MM.1S (cell line): ENCODE measurements at regions not wholly inside any gene's neighbourhood (a gene's known extent, or its start where the extent isn't known, plus 50 kb on each side); places are given as distances from the start of the nearest gene placed in this dataset.

Source experiments
- DNase-seq: peaks from one replicate; pipeline ENCODE4 v3.0.0-alpha.2; 2015
- H2AFZ ChIP-seq: fragments of 300-600 bp; sonication (generic); 2 replicates; pipeline ENCODE4 v1.6.0; 2016; ENCODE audit warnings: antibody characterized with exemption, low read length
- H3F3A ChIP-seq: fragments of 300-600 bp; sonication (generic); 2 replicates; pipeline ENCODE4 v1.6.1; 2016; ENCODE audit warnings: mild to moderate bottlenecking, antibody characterized with exemption, low read length, moderate library complexity, mixed read lengths; ENCODE audit not compliant: insufficient read depth
- H3K27ac ChIP-seq: fragments of 300-600 bp; sonication (generic); 2 replicates; pipeline ENCODE4 v1.5.1; 2016; ENCODE audit warnings: mild to moderate bottlenecking, low read length
- H3K27me3 ChIP-seq: fragments of 300-600 bp; sonication (generic); replicated peaks from 2 replicates; pipeline ENCODE4 v1.6.0; 2016; ENCODE audit warnings: low read length; ENCODE audit not compliant: insufficient read depth
- H3K36me3 ChIP-seq: fragments of 300-600 bp; sonication (generic); replicated peaks from 2 replicates; pipeline ENCODE4 v1.6.1; 2016; ENCODE audit warnings: mild to moderate bottlenecking, low read length, mixed read lengths; ENCODE audit not compliant: insufficient read depth
- H3K4me1 ChIP-seq: fragments of 300-600 bp; sonication (generic); 2 replicates; pipeline ENCODE4 v1.6.1; 2016; ENCODE audit warnings: low read length, mixed read lengths
- H3K4me2 ChIP-seq: fragments of 300-600 bp; sonication (generic); 2 replicates; pipeline ENCODE4 v1.6.0; 2016; ENCODE audit warnings: low read depth, low read length
- H3K4me3 ChIP-seq: fragments of 300-600 bp; sonication (generic); 2 replicates; pipeline ENCODE4 v1.5.1; 2016; ENCODE audit warnings: low read length, mixed read lengths
- H3K79me2 ChIP-seq: fragments of 300-600 bp; sonication (generic); 2 replicates; pipeline ENCODE4 v1.6.1; 2016; ENCODE audit warnings: mixed run types, low read length, mixed read lengths
- H3K9ac ChIP-seq: fragments of 300-600 bp; sonication (generic); 2 replicates; pipeline ENCODE4 v1.6.1; 2016; ENCODE audit warnings: low read length, mixed read lengths
- H3K9me2 ChIP-seq: fragments of 300-600 bp; sonication (generic); replicated peaks from 2 replicates; pipeline ENCODE4 v1.6.1; 2016; ENCODE audit warnings: mild to moderate bottlenecking, low read length, mixed read lengths; ENCODE audit not compliant: insufficient read depth
- H3K9me3 ChIP-seq: fragments of 300-600 bp; sonication (generic); replicated peaks from 2 replicates; pipeline ENCODE4 v1.6.1; 2016; ENCODE audit warnings: mild to moderate bottlenecking, low read length, mixed read lengths; ENCODE audit not compliant: insufficient read depth
- H4K20me1 ChIP-seq: fragments of 300-600 bp; sonication (generic); 2 replicates; pipeline ENCODE4 v1.6.1; 2016; ENCODE audit warnings: mild to moderate bottlenecking, low read length, moderate library complexity, mixed read lengths; ENCODE audit not compliant: insufficient read depth
- EZH2 ChIP-seq: fragments of 300-600 bp; sonication (generic); optimal IDR thresholded peaks from 2 replicates; pipeline ENCODE3; 2017; ENCODE audit warnings: low read depth, mild to moderate bottlenecking, antibody characterized with exemption, low read length, mixed read lengths
- EZH2phosphoT487 ChIP-seq: fragments of 300-600 bp; sonication (generic); IDR thresholded peaks from 2 replicates; pipeline ENCODE4 v1.6.1; 2018; ENCODE audit warnings: antibody characterized with exemption, low read length
- TF ChIP-seq, protein P1 (sequence below): fragments of 300-600 bp; sonication (generic); IDR thresholded peaks from 2 replicates; pipeline ENCODE4 v1.5.1; 2016; ENCODE audit warnings: antibody characterized with exemption, low read length, mixed read lengths

DNA sequence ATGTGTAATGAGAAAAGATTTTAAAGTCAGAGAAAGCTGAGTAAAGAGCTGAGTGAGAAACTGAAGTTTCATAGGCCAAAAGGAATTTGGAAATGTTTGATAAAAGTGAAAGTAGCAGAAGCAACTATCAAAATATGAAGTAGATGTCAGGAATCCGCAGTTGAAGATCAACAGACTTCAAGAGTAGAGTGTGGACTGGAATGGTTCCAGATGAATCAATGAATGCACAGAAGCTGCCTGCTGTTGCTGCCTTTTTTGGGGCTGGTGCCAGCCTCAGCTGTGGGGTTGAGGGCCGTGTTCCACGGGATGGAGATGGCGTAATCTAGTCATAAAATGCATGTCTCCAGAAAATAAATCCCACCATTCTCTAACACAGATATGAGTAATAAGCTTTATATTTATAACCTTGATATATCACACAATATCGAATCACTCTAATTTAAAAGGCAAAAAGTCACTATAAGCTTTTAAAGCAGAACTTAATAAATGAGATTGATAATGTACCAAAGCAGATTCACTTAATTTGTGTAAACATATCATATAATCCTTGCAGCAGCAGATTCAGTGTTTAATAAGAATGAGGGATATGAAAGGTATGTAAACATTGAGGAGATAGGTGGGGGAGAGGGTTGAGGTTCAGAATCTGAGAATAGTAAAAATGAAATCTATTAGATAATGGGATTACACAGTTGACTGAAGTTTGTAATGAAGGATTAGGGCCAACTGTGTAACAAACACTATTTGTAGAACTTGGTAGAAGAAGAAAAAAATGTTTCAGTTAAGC is 652.3 kb upstream of the FTMT start:
- no peaks in the 10 kb centered on the region for H3K36me3 ChIP-seq
- no peak overlapping the region for H3K9ac ChIP-seq
- no peaks in the 10 kb centered on the region for H3K4me1 ChIP-seq
- no peak overlapping the region for H3K27ac ChIP-seq
- H3K9me3 ChIP-seq: no peaks in the 10 kb centered on the region
- no peaks in the 10 kb centered on the region for H3K27me3 ChIP-seq
- no peak overlapping the region for H2AFZ ChIP-seq
- no peaks in the 10 kb centered on the region for H4K20me1 ChIP-seq
- no peak overlapping the region for H3K4me3 ChIP-seq
- no peak for DNase-seq
- no peaks in the 10 kb centered on the region for H3K79me2 ChIP-seq
- H3F3A ChIP-seq: no peaks in the 10 kb centered on the region
- TF ChIP-seq EZH2: no peak
- TF ChIP-seq, protein P1, sequence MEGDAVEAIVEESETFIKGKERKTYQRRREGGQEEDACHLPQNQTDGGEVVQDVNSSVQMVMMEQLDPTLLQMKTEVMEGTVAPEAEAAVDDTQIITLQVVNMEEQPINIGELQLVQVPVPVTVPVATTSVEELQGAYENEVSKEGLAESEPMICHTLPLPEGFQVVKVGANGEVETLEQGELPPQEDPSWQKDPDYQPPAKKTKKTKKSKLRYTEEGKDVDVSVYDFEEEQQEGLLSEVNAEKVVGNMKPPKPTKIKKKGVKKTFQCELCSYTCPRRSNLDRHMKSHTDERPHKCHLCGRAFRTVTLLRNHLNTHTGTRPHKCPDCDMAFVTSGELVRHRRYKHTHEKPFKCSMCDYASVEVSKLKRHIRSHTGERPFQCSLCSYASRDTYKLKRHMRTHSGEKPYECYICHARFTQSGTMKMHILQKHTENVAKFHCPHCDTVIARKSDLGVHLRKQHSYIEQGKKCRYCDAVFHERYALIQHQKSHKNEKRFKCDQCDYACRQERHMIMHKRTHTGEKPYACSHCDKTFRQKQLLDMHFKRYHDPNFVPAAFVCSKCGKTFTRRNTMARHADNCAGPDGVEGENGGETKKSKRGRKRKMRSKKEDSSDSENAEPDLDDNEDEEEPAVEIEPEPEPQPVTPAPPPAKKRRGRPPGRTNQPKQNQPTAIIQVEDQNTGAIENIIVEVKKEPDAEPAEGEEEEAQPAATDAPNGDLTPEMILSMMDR: no peak
- TF ChIP-seq EZH2phosphoT487: no peak
- H3K4me2 ChIP-seq: no peak overlapping the region
- no peaks in the 10 kb centered on the region for H3K9me2 ChIP-seq

DNA sequence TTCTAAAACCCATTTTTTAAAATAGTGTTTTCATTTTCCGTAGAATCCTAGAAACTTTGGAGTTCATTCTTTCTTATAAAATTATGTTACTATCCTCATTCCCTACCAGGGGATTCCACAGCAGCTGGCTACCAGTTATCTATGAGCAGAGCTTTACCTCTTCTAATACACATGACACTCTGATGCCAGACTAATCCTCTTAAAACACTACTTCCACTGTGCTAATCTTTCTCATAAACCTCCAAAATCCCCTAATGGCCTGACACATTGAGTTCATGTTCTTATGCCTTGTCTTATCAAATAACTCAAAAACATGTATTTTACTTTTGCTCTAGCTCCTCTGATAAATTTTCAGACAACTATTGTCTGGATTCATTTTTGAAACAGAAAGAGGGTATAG is 633.6 kb upstream of the FTMT start:
- Histone ChIP-seq H3K4me3 (no peak overlapping the region), H3K9me2 (no peaks in the 10 kb centered on the region), H3K9me3 (no peaks in the 10 kb centered on the region), H3F3A (no peaks in the 10 kb centered on the region), H4K20me1 (no peaks in the 10 kb centered on the region), H3K27ac (no peak overlapping the region), H3K9ac (no peak overlapping the region), H3K4me2 (no peak overlapping the region), H3K4me1 (no peaks in the 10 kb centered on the region), H3K36me3 (no peaks in the 10 kb centered on the region), H2AFZ (no peak overlapping the region), H3K79me2 (no peaks in the 10 kb centered on the region), H3K27me3 (no peaks in the 10 kb centered on the region)
- no peak for DNase-seq
- TF ChIP-seq EZH2: no peak
- TF ChIP-seq, protein P1: no peak
- no peak for TF ChIP-seq EZH2phosphoT487

DNA sequence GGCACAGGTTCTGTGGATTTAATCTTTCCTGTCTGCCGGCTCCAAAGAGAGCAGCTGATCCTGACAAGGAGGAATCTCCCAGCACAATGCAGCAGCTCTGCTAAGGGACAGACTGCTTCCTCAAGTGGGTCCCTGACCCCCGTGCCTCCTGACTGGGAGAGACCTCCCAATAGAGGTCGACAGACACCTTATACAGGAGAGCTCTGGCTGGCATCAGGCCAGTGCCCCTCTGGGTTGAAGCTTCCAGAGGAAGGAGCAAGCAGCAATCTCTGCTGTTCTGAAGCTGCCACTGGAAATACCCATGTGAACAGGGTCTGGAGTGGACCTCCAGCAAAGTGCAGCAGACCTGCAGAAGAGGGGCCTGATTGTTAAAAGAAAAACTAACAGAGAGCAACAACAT is 630.2 kb upstream of the FTMT start:
- TF ChIP-seq, protein P1: no peak
- TF ChIP-seq EZH2phosphoT487 (no peak), EZH2 (no peak)
- Histone ChIP-seq H3K4me3 (no peak overlapping the region), H3K4me2 (no peak overlapping the region), H3K27ac (no peak overlapping the region), H3K79me2 (no peaks in the 10 kb centered on the region), H3K9ac (no peak overlapping the region), H2AFZ (no peak overlapping the region), H3K27me3 (no peaks in the 10 kb centered on the region), H3F3A (no peaks in the 10 kb centered on the region), H3K4me1 (no peaks in the 10 kb centered on the region), H3K9me3 (no peaks in the 10 kb centered on the region), H4K20me1 (no peaks in the 10 kb centered on the region), H3K36me3 (no peaks in the 10 kb centered on the region), H3K9me2 (no peaks in the 10 kb centered on the region)
- DNase-seq: no peak
